Fibroblast of lung (primary cell): ENCODE measurements at regions not wholly inside any gene's neighbourhood (a gene's known extent, or its start where the extent isn't known, plus 50 kb on each side); places are given as distances from the start of the nearest gene placed in this dataset.
A peak's percentile ranks its signal among the peaks of the same experiment; 100 is the strongest.

Experiments used
- CTCF ChIP-seq, 2 donors: IDR thresholded peaks in 1 of 2; conservative IDR thresholded peaks in 1 of 2; 1 replicate in 1 of 2; 2 replicates in 1 of 2; pipeline ENCODE4 v1.5.1; 2011 to 2012; ENCODE audit warnings: low read length in 2 of 2, control low read depth in 1 of 2, inconsistent platforms in 1 of 2, low read depth in 1 of 2, mild to moderate bottlenecking in 1 of 2
- EZH2 ChIP-seq: IDR thresholded peaks from 2 replicates; pipeline ENCODE4 v1.5.1; 2012; ENCODE audit warnings: low read length, control low read depth, mild to moderate bottlenecking; ENCODE audit errors: missing control alignments

- TF ChIP-seq CTCF (conservative IDR thresholded peaks at IDR 0.05 in 1 of 2, IDR thresholded peaks at IDR 0.05 in 1 of 2; ENCODE audit: low read depth in 1 of 2, low read length in 2 of 2) (peak; percentile 52 to 61), EZH2 (no peak)
These were observed 1032.2 kb downstream of the CDH11 start for GRCh38 chr16:64089697-64090096.
